ENCODE measurements at regions not wholly inside any gene's neighbourhood (a gene's known extent, or its start where the extent isn't known, plus 50 kb on each side); places are given as distances from the start of the nearest gene placed in this dataset.

DNA sequence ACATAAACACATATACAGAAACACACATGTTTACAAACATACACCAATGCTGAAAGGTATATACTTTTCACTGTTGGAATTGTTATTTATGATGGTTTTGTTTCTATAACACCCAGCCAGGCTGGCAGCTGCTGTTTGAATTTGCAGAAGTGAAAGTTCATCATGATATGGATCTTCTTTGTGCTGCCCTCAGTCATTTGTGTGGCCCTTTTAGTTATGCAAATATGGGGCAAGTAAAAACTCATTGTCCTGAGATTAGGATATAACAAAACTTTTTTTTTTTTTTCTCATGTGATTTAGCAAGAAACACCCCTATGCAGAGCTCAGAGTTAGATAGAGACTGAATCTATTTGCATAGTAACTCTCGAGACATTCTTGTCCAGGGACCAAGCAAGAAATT, 714.1 kb downstream of the KCNJ3 start:
- Mint-ChIP-seq H3K27me3 (ENCODE audit: insufficient read depth) (peaks cover 16% of the 10 kb centered on the region), H3K36me3 (ENCODE audit: low read depth) (no peaks in the 10 kb centered on the region), H3K27ac (no peak overlapping the region), H3K4me1 (no peaks in the 10 kb centered on the region), H3K4me3 (no peak overlapping the region), H3K9me3 (peaks cover 13% of the 10 kb centered on the region)
- no peak overlapping the region for H3K27ac ChIP-seq (ENCODE audit: low read depth, low read length)
- H3K9me3 ChIP-seq (ENCODE audit: control insufficient read depth, low read length): peaks cover 8% of the 10 kb centered on the region
- TF ChIP-seq, protein P1, sequence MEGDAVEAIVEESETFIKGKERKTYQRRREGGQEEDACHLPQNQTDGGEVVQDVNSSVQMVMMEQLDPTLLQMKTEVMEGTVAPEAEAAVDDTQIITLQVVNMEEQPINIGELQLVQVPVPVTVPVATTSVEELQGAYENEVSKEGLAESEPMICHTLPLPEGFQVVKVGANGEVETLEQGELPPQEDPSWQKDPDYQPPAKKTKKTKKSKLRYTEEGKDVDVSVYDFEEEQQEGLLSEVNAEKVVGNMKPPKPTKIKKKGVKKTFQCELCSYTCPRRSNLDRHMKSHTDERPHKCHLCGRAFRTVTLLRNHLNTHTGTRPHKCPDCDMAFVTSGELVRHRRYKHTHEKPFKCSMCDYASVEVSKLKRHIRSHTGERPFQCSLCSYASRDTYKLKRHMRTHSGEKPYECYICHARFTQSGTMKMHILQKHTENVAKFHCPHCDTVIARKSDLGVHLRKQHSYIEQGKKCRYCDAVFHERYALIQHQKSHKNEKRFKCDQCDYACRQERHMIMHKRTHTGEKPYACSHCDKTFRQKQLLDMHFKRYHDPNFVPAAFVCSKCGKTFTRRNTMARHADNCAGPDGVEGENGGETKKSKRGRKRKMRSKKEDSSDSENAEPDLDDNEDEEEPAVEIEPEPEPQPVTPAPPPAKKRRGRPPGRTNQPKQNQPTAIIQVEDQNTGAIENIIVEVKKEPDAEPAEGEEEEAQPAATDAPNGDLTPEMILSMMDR (conservative IDR thresholded peaks at IDR 0.05): no peak
- no peak for DNase-seq
- 95% methylated on average over 1 of the region's 1 CpG; no CpG with 5 or more reads in 1 of the 2 experiments for WGBS, 2 experiments (ENCODE audit: insufficient coverage in 1 of 2, insufficient read length in 1 of 2)
- H3K9ac ChIP-seq (ENCODE audit: extremely low read depth, low read length, poor library complexity, severe bottlenecking): no peak overlapping the region
- no peaks in the 10 kb centered on the region for H3K36me3 ChIP-seq (ENCODE audit: control insufficient read depth, insufficient read depth, low read length)
- H3K27me3 ChIP-seq (ENCODE audit: control insufficient read depth, insufficient read depth, low read length, poor library complexity, severe bottlenecking): no peaks in the 10 kb centered on the region
- no peaks in the 10 kb centered on the region for H3K4me1 ChIP-seq (ENCODE audit: control insufficient read depth, insufficient read depth, low read length)
- H3K4me3 ChIP-seq (ENCODE audit: low read length): no peak overlapping the region

DNA sequence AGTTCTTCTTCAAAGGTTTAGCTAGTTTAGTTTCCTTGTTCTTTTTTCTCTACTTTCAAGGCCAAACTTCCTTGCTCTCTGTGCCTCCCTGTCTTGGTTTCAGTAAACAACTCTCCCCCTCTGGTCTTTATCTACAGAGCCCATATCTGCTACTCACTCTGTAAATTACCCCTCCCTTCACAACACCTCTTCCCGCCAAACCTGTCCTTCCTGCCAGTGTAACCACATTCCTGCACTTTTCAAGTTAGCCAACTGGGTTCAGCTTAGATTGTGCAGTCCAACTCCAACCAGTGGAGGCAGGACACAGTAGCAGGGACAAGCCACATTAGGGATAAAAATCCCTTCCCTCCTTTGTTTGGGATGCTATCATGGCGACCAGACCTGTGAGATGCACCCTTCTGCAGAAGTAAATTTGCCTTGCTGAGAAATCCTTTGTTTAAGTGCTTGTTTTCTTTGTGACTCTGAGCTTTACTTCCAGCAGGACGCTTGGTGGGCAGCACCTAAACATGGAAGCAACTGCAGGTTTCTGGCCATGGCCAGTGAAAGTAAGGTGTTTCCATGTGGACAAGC, 706.0 kb downstream of the KCNJ3 start:
- Histone ChIP-seq H3K4me3 (ENCODE audit: low read length) (no peak overlapping the region), H3K36me3 (ENCODE audit: control insufficient read depth, insufficient read depth, low read length) (no peaks in the 10 kb centered on the region), H3K4me1 (ENCODE audit: control insufficient read depth, insufficient read depth, low read length) (no peaks in the 10 kb centered on the region), H3K9ac (ENCODE audit: extremely low read depth, low read length, poor library complexity, severe bottlenecking) (no peak overlapping the region), H3K9me3 (ENCODE audit: control insufficient read depth, low read length) (peaks cover 18% of the 10 kb centered on the region), H3K27ac (ENCODE audit: low read depth, low read length) (no peak overlapping the region), H3K27me3 (ENCODE audit: control insufficient read depth, insufficient read depth, low read length, poor library complexity, severe bottlenecking) (no peaks in the 10 kb centered on the region)
- no peaks in the 10 kb centered on the region for H3K27me3 Mint-ChIP-seq (ENCODE audit: insufficient read depth)
- peaks cover 28% of the 10 kb centered on the region for H3K9me3 Mint-ChIP-seq
- H3K36me3 Mint-ChIP-seq (ENCODE audit: low read depth): peaks cover 8% of the 10 kb centered on the region
- WGBS, 2 experiments (ENCODE audit: insufficient coverage in 1 of 2, insufficient read length in 1 of 2): 85 to 96% methylated on average over 2 to 3 of the region's 3 CpGs
- H3K4me1 Mint-ChIP-seq: no peaks in the 10 kb centered on the region
- H3K27ac Mint-ChIP-seq: no peak overlapping the region
- H3K4me3 Mint-ChIP-seq: no peak overlapping the region
- DNase-seq: peak; percentile 73
- TF ChIP-seq, protein P1 (conservative IDR thresholded peaks at IDR 0.05): no peak

DNA sequence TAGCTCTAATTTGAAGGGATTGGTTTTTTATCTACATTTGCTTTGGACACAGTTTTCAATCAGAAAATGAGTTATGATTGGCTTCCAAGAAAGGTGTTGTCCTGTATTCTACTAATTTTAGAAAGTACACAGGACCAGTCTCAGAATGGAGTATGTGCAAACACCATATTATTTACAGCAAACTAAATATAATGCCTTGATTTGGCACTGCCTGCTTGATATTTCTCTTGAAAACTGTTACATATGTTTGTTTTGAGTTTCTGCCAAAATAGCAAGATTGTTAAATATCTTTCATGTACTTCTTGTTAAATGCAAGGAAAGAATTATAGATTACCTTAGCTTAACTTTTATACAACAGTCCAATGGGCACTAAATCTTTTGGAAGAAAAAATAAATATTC, 694.9 kb downstream of the KCNJ3 start:
- Mint-ChIP-seq H3K9me3 (no peaks in the 10 kb centered on the region), H3K4me1 (peaks cover 10% of the 10 kb centered on the region), H3K36me3 (ENCODE audit: low read depth) (no peaks in the 10 kb centered on the region), H3K27me3 (ENCODE audit: insufficient read depth) (no peaks in the 10 kb centered on the region), H3K4me3 (no peak overlapping the region), H3K27ac (no peak overlapping the region)
- Histone ChIP-seq H3K9ac (ENCODE audit: extremely low read depth, low read length, poor library complexity, severe bottlenecking) (no peak overlapping the region), H3K4me1 (ENCODE audit: control insufficient read depth, insufficient read depth, low read length) (no peaks in the 10 kb centered on the region), H3K27me3 (ENCODE audit: control insufficient read depth, insufficient read depth, low read length, poor library complexity, severe bottlenecking) (no peaks in the 10 kb centered on the region), H3K4me3 (ENCODE audit: low read length) (no peak overlapping the region), H3K9me3 (ENCODE audit: control insufficient read depth, low read length) (no peaks in the 10 kb centered on the region), H3K27ac (ENCODE audit: low read depth, low read length) (no peak overlapping the region), H3K36me3 (ENCODE audit: control insufficient read depth, insufficient read depth, low read length) (no peaks in the 10 kb centered on the region)
- no peak for DNase-seq
- TF ChIP-seq, protein P1 (conservative IDR thresholded peaks at IDR 0.05): no peak

All from endodermal cell (in vitro differentiated cells).